SK-N-MC (cell line): ENCODE measurements at regions not wholly inside any gene's neighbourhood (a gene's known extent, or its start where the extent isn't known, plus 50 kb on each side); places are given as distances from the start of the nearest gene placed in this dataset.

Experiments
- EZH2 ChIP-seq: fragments of 200-600 bp; sonication (generic); IDR thresholded peaks from one replicate; pipeline ENCODE4 v1.6.1; 2017; ENCODE audit warnings: antibody characterized with exemption
- POLR2AphosphoS5 ChIP-seq: IDR thresholded peaks from 2 replicates; pipeline ENCODE4 v1.6.1; 2012; ENCODE audit warnings: mild to moderate bottlenecking, low read depth, low read length, borderline replicate concordance

DNA sequence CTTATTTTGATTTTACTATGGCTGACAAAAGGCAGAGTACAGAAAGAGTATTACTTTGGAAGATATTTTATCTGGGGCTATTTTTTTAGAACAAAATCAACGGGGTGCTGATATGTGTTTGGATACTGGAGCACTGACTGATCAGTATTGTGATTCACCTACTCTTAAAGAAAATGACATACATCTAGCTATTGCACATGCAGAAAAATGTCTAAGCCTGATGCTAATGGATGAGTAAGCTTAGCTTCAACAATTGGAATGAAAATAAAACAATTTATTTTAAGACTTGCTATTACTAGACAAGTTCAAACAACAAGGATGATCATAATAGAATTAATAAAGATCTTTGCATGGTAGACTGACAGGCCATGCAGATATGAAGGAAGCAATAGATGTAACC, 262.0 kb downstream of the PPP1R2C start:
- TF ChIP-seq POLR2AphosphoS5 (no peak), EZH2 (no peak)
